H1 (cell line): ENCODE measurements at regions not wholly inside any gene's neighbourhood (a gene's known extent, or its start where the extent isn't known, plus 50 kb on each side); places are given as distances from the start of the nearest gene placed in this dataset.

Experiments
- CTCF ChIA-PET: fragments of 300-600 bp; sonication (Branson Sonifier 250); formaldehyde crosslinking; loops from one replicate; lab custom pipeline; 2021; ENCODE audit not compliant: partially characterized antibody; lab: Charles Lee
- POLR2A ChIA-PET: fragments of 300-600 bp; sonication (Branson Sonifier 250); formaldehyde crosslinking; loops from one replicate; lab custom pipeline; 2021; ENCODE audit warnings: inconsistent platforms; ENCODE audit not compliant: partially characterized antibody; lab: Charles Lee
- DNase-seq, 2 experiments: peaks; one replicate each; pipeline versions ENCODE4 v3.0.0 to v3.0.0-alpha.2; 2010 to 2022; ENCODE audit warnings: low spot score in 2 of 2, low read depth in 1 of 2, mixed read lengths in 1 of 2
- FAIRE-seq: peaks from 2 replicates; lab custom pipeline; 2011; peaks lifted over from hg19 to GRCh38; lab: Jason Lieb, UNC
- H2AFZ ChIP-seq: 2 replicates; pipeline ENCODE4 v1.8.1; 2012; ENCODE audit warnings: low read length, inconsistent platforms
- H2AK5ac ChIP-seq: 2 replicates; pipeline ENCODE4 v1.6.1; 2013; ENCODE audit warnings: low read depth, low read length
- H2BK120ac ChIP-seq: replicated peaks from 2 replicates; pipeline ENCODE3; 2013; ENCODE audit warnings: low read depth, low read length, inconsistent platforms
- H2BK12ac ChIP-seq: 2 replicates; pipeline ENCODE4 v1.6.1; 2013; ENCODE audit warnings: low read depth, low read length
- H2BK15ac ChIP-seq: 2 replicates; pipeline ENCODE4 v1.6.1; 2013; ENCODE audit warnings: low read length
- H2BK20ac ChIP-seq: 2 replicates; pipeline ENCODE4 v1.6.1; 2013; ENCODE audit warnings: low read length
- H2BK5ac ChIP-seq: 2 replicates; pipeline ENCODE4 v1.6.1; 2013; ENCODE audit warnings: low read depth, low read length
- H3K14ac ChIP-seq: 2 replicates; pipeline ENCODE4 v1.6.1; 2013; ENCODE audit warnings: inconsistent platforms; ENCODE audit not compliant: insufficient read length
- H3K18ac ChIP-seq: 2 replicates; pipeline ENCODE4 v1.6.1; 2013; ENCODE audit warnings: low read length; ENCODE audit errors: extremely low read depth
- H3K23ac ChIP-seq: 2 replicates; pipeline ENCODE4 v1.6.1; 2013; ENCODE audit warnings: inconsistent platforms; ENCODE audit not compliant: insufficient read length
- H3K23me2 ChIP-seq: 2 replicates; pipeline ENCODE4 v1.6.1; 2013; ENCODE audit warnings: low read depth, low read length
- H3K27ac ChIP-seq: 2 replicates; pipeline ENCODE4 v1.6.1; 2011; ENCODE audit warnings: low read depth, low read length, inconsistent platforms
- H3K27me3 ChIP-seq, 4 experiments: replicated peaks in 1 of 4; 1 replicate in 1 of 4; 2 replicates in 3 of 4; pipeline versions ENCODE4 v1.6.1 to v1.8.1; 2011 to 2013; ENCODE audit warnings: low read length in 3 of 4, mild to moderate bottlenecking in 3 of 4, inconsistent platforms in 2 of 4, mixed read lengths in 2 of 4, moderate library complexity in 1 of 4; ENCODE audit not compliant: control insufficient read depth in 3 of 4, insufficient read depth in 3 of 4; ENCODE audit errors: extremely low read depth in 1 of 4
- H3K36me3 ChIP-seq, 4 experiments: 2 replicates each; pipeline versions ENCODE4 v1.6.1 to v1.8.1; 2011 to 2013; ENCODE audit warnings: mild to moderate bottlenecking in 4 of 4, low read length in 3 of 4, moderate library complexity in 2 of 4, control low read depth in 1 of 4, inconsistent platforms in 1 of 4; ENCODE audit not compliant: insufficient read depth in 4 of 4, control insufficient read depth in 2 of 4
- H3K4ac ChIP-seq: replicated peaks from 2 replicates; pipeline ENCODE3; 2013; ENCODE audit warnings: low read length, low read depth, mixed read lengths, inconsistent platforms; ENCODE audit not compliant: insufficient read length
- H3K4me1 ChIP-seq, 4 experiments: replicated peaks in 1 of 4; 1 replicate in 1 of 4; 2 replicates in 3 of 4; pipeline versions ENCODE4 v1.6.1 to v1.8.1; 2011 to 2013; ENCODE audit warnings: low read length in 3 of 4, inconsistent platforms in 2 of 4, mixed read lengths in 1 of 4; ENCODE audit not compliant: insufficient read depth in 4 of 4, control insufficient read depth in 3 of 4
- H3K4me2 ChIP-seq, 2 experiments: 2 replicates each; pipeline versions ENCODE4 v1.6.1 to v1.8.1; 2011 to 2013; ENCODE audit warnings: low read depth in 2 of 2, low read length in 2 of 2, control low read depth in 1 of 2, inconsistent platforms in 1 of 2, mild to moderate bottlenecking in 1 of 2; ENCODE audit not compliant: insufficient read depth in 1 of 2
- H3K4me3 ChIP-seq, 4 experiments: fragments of 200-600, 300-600 bp in 1 of 4; sonication (generic), shearing (Covaris generic), sonication (Bioruptor Twin) in 1 of 4; 2 replicates each; pipeline versions ENCODE4 v1.5.1 to v1.8.1; 2011 to 2016; ENCODE audit warnings: low read length in 4 of 4, low read depth in 3 of 4, control low read depth in 2 of 4, inconsistent platforms in 2 of 4, mild to moderate bottlenecking in 2 of 4, mixed read lengths in 1 of 4, moderate library complexity in 1 of 4; ENCODE audit not compliant: insufficient read depth in 2 of 4; ENCODE audit errors: extremely low read depth in 1 of 4
- H3K56ac ChIP-seq: replicated peaks from 2 replicates; pipeline ENCODE3; 2013; ENCODE audit warnings: low read depth, mild to moderate bottlenecking, mixed read lengths, low read length, inconsistent platforms; ENCODE audit not compliant: insufficient read length
- H3K79me1 ChIP-seq: 2 replicates; pipeline ENCODE4 v1.6.1; 2013; ENCODE audit warnings: low read depth, low read length, control low read depth
- H3K79me2 ChIP-seq, 2 experiments: 2 replicates each; pipeline versions ENCODE4 v1.6.1 to v1.8.1; 2012 to 2013; ENCODE audit warnings: low read length in 2 of 2, mild to moderate bottlenecking in 2 of 2, inconsistent platforms in 1 of 2; ENCODE audit not compliant: insufficient read depth in 2 of 2, control insufficient read depth in 1 of 2
- H3K9ac ChIP-seq, 4 experiments: replicated peaks in 1 of 4; 1 replicate in 1 of 4; 2 replicates in 3 of 4; pipeline versions ENCODE4 v1.6.1 to v1.8.1; 2011 to 2013; ENCODE audit warnings: low read depth in 3 of 4, low read length in 3 of 4, control low read depth in 2 of 4, mild to moderate bottlenecking in 2 of 4, moderate library complexity in 2 of 4, inconsistent platforms in 1 of 4; ENCODE audit errors: extremely low read depth in 1 of 4
- H3K9me3 ChIP-seq, 2 experiments: 2 replicates each; pipeline versions ENCODE4 v1.6.1 to v1.8.1; 2012 to 2013; ENCODE audit warnings: mild to moderate bottlenecking in 2 of 2, moderate library complexity in 2 of 2, control low read depth in 1 of 2, inconsistent platforms in 1 of 2, low read depth in 1 of 2, low read length in 1 of 2, mixed read lengths in 1 of 2; ENCODE audit not compliant: insufficient read depth in 2 of 2
- H4K20me1 ChIP-seq, 2 experiments: replicated peaks in 1 of 2; 2 replicates each; pipeline versions ENCODE3 to v1.8.1; 2011 to 2013; ENCODE audit warnings: inconsistent platforms in 2 of 2, low read length in 2 of 2, mild to moderate bottlenecking in 1 of 2; ENCODE audit not compliant: insufficient read depth in 2 of 2, control insufficient read depth in 1 of 2
- H4K5ac ChIP-seq: 2 replicates; pipeline ENCODE4 v1.6.1; 2013; ENCODE audit warnings: low read length, low read depth, mixed read lengths, inconsistent platforms; ENCODE audit not compliant: insufficient read length
- H4K8ac ChIP-seq: 2 replicates; pipeline ENCODE4 v1.8.0; 2013; ENCODE audit warnings: mild to moderate bottlenecking, moderate library complexity, low read length, inconsistent platforms; ENCODE audit not compliant: insufficient read depth; ENCODE audit errors: extremely low read depth
- H4K91ac ChIP-seq: replicated peaks from 2 replicates; pipeline ENCODE3; 2013; ENCODE audit warnings: low read length, mixed read lengths, inconsistent platforms; ENCODE audit not compliant: insufficient read length
- ASH2L ChIP-seq: fragments of 200-600, 300-600 bp; sonication (generic); IDR thresholded peaks from one replicate; pipeline ENCODE4 v1.7.1; 2017; ENCODE audit warnings: low read length
- EP300 ChIP-seq, 2 experiments: IDR thresholded peaks; 1 replicate in 1 of 2; 2 replicates in 1 of 2; pipeline ENCODE4 v1.6.1; 2011 to 2012; ENCODE audit warnings: low read depth in 2 of 2, low read length in 2 of 2, mild to moderate bottlenecking in 2 of 2, borderline replicate concordance in 1 of 2, inconsistent platforms in 1 of 2, moderate library complexity in 1 of 2
- GABPA ChIP-seq: IDR thresholded peaks from 2 replicates; pipeline ENCODE4 v1.6.1; 2011; ENCODE audit warnings: mild to moderate bottlenecking, low read length, moderate library complexity, borderline replicate concordance; ENCODE audit not compliant: insufficient read depth
- JUND ChIP-seq: IDR thresholded peaks from 2 replicates; pipeline ENCODE4 v1.6.1; 2011; ENCODE audit warnings: mild to moderate bottlenecking, improper control_type of control experiment, low read length
- KDM5A ChIP-seq: fragments of 200-600 bp; IDR thresholded peaks from 2 replicates; pipeline ENCODE4 v1.7.1; 2012; ENCODE audit warnings: mild to moderate bottlenecking, low read length, inconsistent platforms, mixed read lengths
- POU5F1 ChIP-seq: IDR thresholded peaks from 2 replicates; pipeline ENCODE4 v1.6.1; 2011; ENCODE audit warnings: low read depth, mild to moderate bottlenecking, low read length, moderate library complexity
- RAD21 ChIP-seq, 2 experiments: IDR thresholded peaks in 1 of 2; conservative IDR thresholded peaks in 1 of 2; 2 replicates each; pipeline ENCODE4 v1.6.1; 2011; ENCODE audit warnings: low read depth in 2 of 2, low read length in 2 of 2, improper control_type of control experiment in 1 of 2, inconsistent platforms in 1 of 2, mild to moderate bottlenecking in 1 of 2, moderate library complexity in 1 of 2
- RNF2 ChIP-seq: fragments of 200-900, 300-1000 bp; sonication (generic); IDR thresholded peaks from 2 replicates; pipeline ENCODE4 v1.7.1; 2016; ENCODE audit warnings: borderline replicate concordance, low read depth, mild to moderate bottlenecking, antibody characterized with exemption, low read length; ENCODE audit not compliant: poor library complexity, severe bottlenecking; ENCODE audit errors: missing control alignments
- RXRA ChIP-seq: IDR thresholded peaks from 2 replicates; pipeline ENCODE4 v1.6.1; 2011; ENCODE audit warnings: low read depth, mild to moderate bottlenecking, low read length, moderate library complexity; ENCODE audit not compliant: insufficient read depth
- SIX5 ChIP-seq: IDR thresholded peaks from 2 replicates; pipeline ENCODE4 v1.6.1; 2011; ENCODE audit warnings: mild to moderate bottlenecking, low read depth, low read length
- SP1 ChIP-seq: IDR thresholded peaks from 2 replicates; pipeline ENCODE4 v1.6.1; 2011; ENCODE audit warnings: low read depth, low read length
- SUZ12 ChIP-seq: fragments of 200-600 bp; sonication (generic); IDR thresholded peaks from 2 replicates; pipeline ENCODE4 v1.6.1; 2012; ENCODE audit warnings: mild to moderate bottlenecking, inconsistent platforms, low read length, moderate library complexity, mixed read lengths
- WGBS, 2 experiments: shearing (Covaris generic) in 1 of 2; methylation state at CpG; one replicate each; pipeline versions ENCODE4 v1.1.6 to v1.1.7; 2013 to 2015; ENCODE audit warnings: low lambda C conversion rate in 2 of 2, mixed read lengths in 2 of 2, inconsistent platforms in 1 of 2, low coverage in 1 of 2, missing lambda C conversion rate in 1 of 2; ENCODE audit not compliant: insufficient replicate concordance in 2 of 2, insufficient coverage in 1 of 2, insufficient read length in 1 of 2; ENCODE audit errors: extremely low coverage in 1 of 2, missing lambda C conversion rate in 1 of 2; 5-methylcytosine and 5-hydroxymethylcytosine counted together

GRCh38 chr5:54822324-54822687, 163.1 kb downstream of the ESM1 start:
- Histone ChIP-seq H4K91ac (no peak overlapping the region), H2BK20ac (no peak overlapping the region), H3K4ac (no peak overlapping the region), H3K79me2 (no peaks in the 10 kb centered on the region), H3K4me1 (no peaks in the 10 kb centered on the region), H4K5ac (no peak overlapping the region), H3K14ac (no peak overlapping the region), H3K56ac (no peak overlapping the region), H4K8ac (no peak overlapping the region), H3K36me3 (no peaks in the 10 kb centered on the region), H3K27me3 (no peaks in the 10 kb centered on the region), H3K9me3 (no peaks in the 10 kb centered on the region), H4K20me1 (no peaks in the 10 kb centered on the region), H3K79me1 (no peaks in the 10 kb centered on the region), H2BK5ac (no peak overlapping the region), H3K27ac (no peak overlapping the region), H2AK5ac (no peak overlapping the region), H3K23me2 (no peaks in the 10 kb centered on the region), H3K9ac (no peak overlapping the region), H3K23ac (no peak overlapping the region), H2AFZ (no peak overlapping the region), H3K18ac (no peak overlapping the region), H3K4me2 (no peak overlapping the region), H3K4me3 (no peak overlapping the region), H2BK120ac (no peak overlapping the region), H2BK15ac (no peak overlapping the region), H2BK12ac (no peak overlapping the region)
- no peak for FAIRE-seq
- WGBS, 2 experiments = 90% methylated on average over 2 of the region's 2 CpGs; no CpG with 5 or more reads in 1 of the 2 experiments
- no peak for DNase-seq
- ChIA-PET POLR2A (interaction anchor here (0.9 kb wide), 1 partner anchor 14 kb away, joined by 3 read pairs; no protein-coding TSS in a partner anchor), CTCF (interaction anchor here (1.4 kb wide), 2 partner anchors 22 to 34 kb away, joined by 3 to 5 read pairs; no protein-coding TSS in a partner anchor)
- TF ChIP-seq JUND = no peak
- no peak for TF ChIP-seq EP300 (IDR thresholded peaks at IDR 0.05; ENCODE audit: borderline replicate concordance in 1 of 2, low read depth in 2 of 2, low read length in 2 of 2)
- no peak for TF ChIP-seq GABPA
- TF ChIP-seq POU5F1 = no peak
- TF ChIP-seq ASH2L = no peak
- no peak for TF ChIP-seq SUZ12
- no peak for TF ChIP-seq RXRA
- TF ChIP-seq SIX5 = no peak
- no peak for TF ChIP-seq KDM5A
- no peak for TF ChIP-seq RAD21 (IDR thresholded peaks at IDR 0.05 in 1 of 2, conservative IDR thresholded peaks at IDR 0.05 in 1 of 2; ENCODE audit: low read depth in 2 of 2, low read length in 2 of 2)
- TF ChIP-seq RNF2 = no peak
- no peak for TF ChIP-seq SP1
